Mesendoderm (in vitro differentiated cells): ENCODE measurements at regions not wholly inside any gene's neighbourhood (a gene's known extent, or its start where the extent isn't known, plus 50 kb on each side); places are given as distances from the start of the nearest gene placed in this dataset.
A peak's percentile ranks its signal among the peaks of the same experiment; 100 is the strongest.

Experiments used
- DNase-seq: peaks from one replicate; pipeline ENCODE4 v3.0.0; 2013
- H2AK5ac ChIP-seq: 2 replicates; pipeline ENCODE4 v1.6.1; 2013; ENCODE audit warnings: low read length, inconsistent platforms
- H2BK120ac ChIP-seq: 2 replicates; pipeline ENCODE4 v1.6.1; 2013; ENCODE audit warnings: low read depth, mild to moderate bottlenecking, low read length, moderate library complexity, mixed read lengths
- H2BK15ac ChIP-seq: replicated peaks from 2 replicates; pipeline ENCODE4 v1.6.1; 2013; ENCODE audit warnings: low read depth, mild to moderate bottlenecking, moderate library complexity
- H2BK5ac ChIP-seq: 2 replicates; pipeline ENCODE4 v1.6.1; 2013; ENCODE audit warnings: low read length, inconsistent platforms
- H3K18ac ChIP-seq: 2 replicates; pipeline ENCODE4 v1.6.1; 2013; ENCODE audit warnings: mild to moderate bottlenecking, low read length, mixed read lengths
- H3K23ac ChIP-seq: one replicate; pipeline ENCODE4 v1.6.1; 2013; ENCODE audit warnings: low read length
- H3K27ac ChIP-seq: 2 replicates; pipeline ENCODE4 v1.5.1; 2013; ENCODE audit warnings: low read depth, mild to moderate bottlenecking, inconsistent platforms, low read length, moderate library complexity
- H3K27me3 ChIP-seq: 2 replicates; pipeline ENCODE4 v1.6.1; 2013; ENCODE audit warnings: low read length, control low read depth, mild to moderate bottlenecking, inconsistent platforms; ENCODE audit not compliant: insufficient read depth, poor library complexity
- H3K36me3 ChIP-seq: 2 replicates; pipeline ENCODE4 v1.6.1; 2013; ENCODE audit warnings: low read length, inconsistent platforms; ENCODE audit not compliant: control insufficient read depth, insufficient read depth
- H3K4ac ChIP-seq: one replicate; pipeline ENCODE4 v1.6.1; 2013; ENCODE audit warnings: low read depth, mild to moderate bottlenecking, low read length, moderate library complexity
- H3K4me1 ChIP-seq: 2 replicates; pipeline ENCODE4 v1.6.1; 2013; ENCODE audit warnings: low read depth, low read length, inconsistent platforms; ENCODE audit not compliant: control insufficient read depth
- H3K4me2 ChIP-seq: 2 replicates; pipeline ENCODE4 v1.6.1; 2013; ENCODE audit warnings: low read length
- H3K4me3 ChIP-seq: 2 replicates; pipeline ENCODE4 v1.5.1; 2013; ENCODE audit warnings: mild to moderate bottlenecking, low read length
- H3K56ac ChIP-seq: one replicate; pipeline ENCODE4 v1.6.1; 2013; ENCODE audit warnings: low read length
- H3K79me1 ChIP-seq: 2 replicates; pipeline ENCODE4 v1.6.1; 2013; ENCODE audit warnings: low read length, inconsistent platforms
- H3K79me2 ChIP-seq: 2 replicates; pipeline ENCODE4 v1.6.1; 2013; ENCODE audit warnings: mild to moderate bottlenecking, low read length; ENCODE audit not compliant: control insufficient read depth, insufficient read depth
- H3K9ac ChIP-seq: 2 replicates; pipeline ENCODE4 v1.6.1; 2013; ENCODE audit warnings: low read length, inconsistent platforms
- H4K5ac ChIP-seq: one replicate; pipeline ENCODE4 v1.6.1; 2013; ENCODE audit warnings: low read length
- H4K8ac ChIP-seq: one replicate; pipeline ENCODE4 v1.6.1; 2013; ENCODE audit warnings: low read depth, mild to moderate bottlenecking, control low read depth, low read length, moderate library complexity
- WGBS: extraction: QIAGEN DNeasy Blood & Tissue Kit; methylation state at CpG from one replicate; pipeline ENCODE4 v1.1.7; 2013; ENCODE audit warnings: low lambda C conversion rate, missing lambda C conversion rate; ENCODE audit not compliant: insufficient coverage; ENCODE audit errors: extremely low coverage; 5-methylcytosine and 5-hydroxymethylcytosine counted together

DNA sequence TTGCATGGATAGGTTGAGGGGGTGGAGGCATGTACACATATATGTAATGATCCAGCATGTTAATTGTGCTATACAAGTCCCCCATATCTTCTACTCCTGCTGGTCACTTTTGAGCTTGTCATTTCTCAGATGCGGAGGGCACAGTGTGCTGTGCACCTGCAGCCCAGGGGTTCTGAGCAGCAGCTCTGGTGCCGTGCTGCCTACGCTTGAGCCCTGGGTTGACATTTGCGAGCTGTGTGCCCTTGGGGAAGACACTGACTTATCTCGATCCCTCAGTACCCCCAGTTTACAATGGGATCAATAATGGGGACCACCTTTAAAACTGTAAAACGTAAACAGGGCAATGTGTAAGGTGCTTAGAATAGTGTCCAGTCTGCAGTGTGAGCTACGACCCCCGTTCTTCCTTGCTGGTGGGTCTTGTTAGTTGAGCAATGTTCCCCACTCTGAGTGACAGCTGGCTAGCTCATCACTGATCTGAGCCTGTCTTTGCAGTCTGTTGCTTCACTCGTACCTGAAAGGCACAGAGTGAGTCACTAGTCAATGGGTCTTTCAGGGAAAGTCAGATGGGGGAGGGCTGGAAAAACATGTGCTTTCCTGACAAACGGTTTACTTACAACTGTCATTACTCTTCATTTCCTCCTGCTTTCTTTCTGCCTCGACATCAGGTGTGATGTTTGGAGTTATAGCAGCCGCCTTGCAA lies 91.7 kb downstream of the SLC2A10 start:
- H3K18ac ChIP-seq = no peak overlapping the region
- no peak overlapping the region for H3K4ac ChIP-seq
- H4K8ac ChIP-seq = no peak overlapping the region
- no peaks in the 10 kb centered on the region for H3K36me3 ChIP-seq
- H3K4me1 ChIP-seq = no peaks in the 10 kb centered on the region
- no peak overlapping the region for H3K4me3 ChIP-seq
- H2BK15ac ChIP-seq = no peak overlapping the region
- no peak overlapping the region for H2BK120ac ChIP-seq
- H3K27ac ChIP-seq = no peak overlapping the region
- no peaks in the 10 kb centered on the region for H3K79me2 ChIP-seq
- no peak overlapping the region for H3K56ac ChIP-seq
- H3K27me3 ChIP-seq = no peaks in the 10 kb centered on the region
- H2BK5ac ChIP-seq = no peak overlapping the region
- no peak overlapping the region for H3K9ac ChIP-seq
- H3K4me2 ChIP-seq = no peak overlapping the region
- no peak overlapping the region for H2AK5ac ChIP-seq
- no CpG with 5 or more reads among the region's 12 CpGs for WGBS
- no peaks in the 10 kb centered on the region for H3K79me1 ChIP-seq
- no peak overlapping the region for H4K5ac ChIP-seq
- H3K23ac ChIP-seq = no peak overlapping the region
- peak; percentile 25 for DNase-seq

GRCh38 chr20:46802722-46803121 lies 91.9 kb upstream of the EYA2 start:
- Histone ChIP-seq H3K27me3 (no peaks in the 10 kb centered on the region), H3K56ac (no peak overlapping the region), H3K4ac (no peak overlapping the region), H3K79me2 (no peaks in the 10 kb centered on the region), H4K8ac (no peak overlapping the region), H3K36me3 (no peaks in the 10 kb centered on the region), H3K4me3 (no peak overlapping the region), H3K18ac (no peak overlapping the region), H2BK15ac (no peak overlapping the region), H3K4me1 (no peaks in the 10 kb centered on the region), H3K4me2 (no peak overlapping the region), H3K9ac (no peak overlapping the region), H3K79me1 (no peaks in the 10 kb centered on the region), H4K5ac (no peak overlapping the region), H3K23ac (no peak overlapping the region), H2AK5ac (no peak overlapping the region), H3K27ac (no peak overlapping the region), H2BK5ac (no peak overlapping the region), H2BK120ac (no peak overlapping the region)
- no CpG with 5 or more reads among the region's 5 CpGs for WGBS
- DNase-seq = no peak

DNA sequence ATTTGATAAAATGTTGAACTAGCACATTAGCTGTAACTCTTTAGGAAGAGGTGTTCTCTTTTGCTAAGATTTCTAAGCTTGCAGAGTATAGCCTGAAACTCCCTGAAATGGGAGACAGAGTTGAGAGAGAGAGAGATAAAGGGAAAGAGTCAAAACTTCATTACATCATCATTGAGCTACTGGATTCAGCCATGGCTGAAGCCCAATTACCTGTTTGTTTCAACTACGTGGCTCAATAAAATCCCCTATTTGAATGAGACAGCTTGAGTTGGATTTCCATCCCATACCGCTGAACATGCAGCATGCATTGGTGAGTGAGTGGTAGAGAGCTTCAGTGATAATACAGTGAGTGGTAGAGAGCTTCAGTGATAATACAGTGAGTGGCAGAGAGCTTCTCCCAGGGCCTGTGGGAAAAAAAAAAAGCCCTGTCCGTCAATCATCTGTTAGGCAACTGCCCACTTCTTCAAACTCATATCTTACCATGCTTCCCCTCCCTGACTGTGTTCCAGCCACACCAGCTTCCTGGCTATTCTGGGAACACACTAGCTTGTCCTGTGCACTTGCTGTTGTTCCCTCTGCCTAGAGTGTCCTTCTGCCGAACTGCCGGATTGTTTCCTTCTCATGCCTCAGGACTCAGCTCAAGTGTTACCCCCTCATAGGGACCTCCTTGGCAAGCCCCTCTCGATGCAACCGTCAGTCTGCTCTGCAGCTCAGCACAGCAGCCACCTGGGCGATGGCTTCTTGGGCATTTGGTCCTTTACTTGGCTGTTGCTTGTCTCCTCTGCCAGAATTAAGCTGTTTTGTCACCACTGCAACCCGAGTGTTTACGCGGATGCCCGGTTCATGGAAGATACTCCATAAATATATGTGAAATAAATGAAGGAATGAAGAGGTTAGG lies 91.3 kb upstream of the EYA2 start:
- H3K9ac ChIP-seq = no peak overlapping the region
- no peak overlapping the region for H3K4me2 ChIP-seq
- H3K27ac ChIP-seq = no peak overlapping the region
- DNase-seq = no peak
- H3K79me2 ChIP-seq = no peaks in the 10 kb centered on the region
- H3K4ac ChIP-seq = no peak overlapping the region
- no peak overlapping the region for H3K4me3 ChIP-seq
- no peak overlapping the region for H4K5ac ChIP-seq
- no peaks in the 10 kb centered on the region for H3K36me3 ChIP-seq
- no peaks in the 10 kb centered on the region for H3K4me1 ChIP-seq
- H3K23ac ChIP-seq = no peak overlapping the region
- no CpG with 5 or more reads among the region's 12 CpGs for WGBS
- H2BK120ac ChIP-seq = no peak overlapping the region
- H4K8ac ChIP-seq = no peak overlapping the region
- H3K79me1 ChIP-seq = no peaks in the 10 kb centered on the region
- H2BK5ac ChIP-seq = no peak overlapping the region
- no peak overlapping the region for H2AK5ac ChIP-seq
- H2BK15ac ChIP-seq = no peak overlapping the region
- no peaks in the 10 kb centered on the region for H3K27me3 ChIP-seq
- H3K18ac ChIP-seq = no peak overlapping the region
- H3K56ac ChIP-seq = no peak overlapping the region

DNA sequence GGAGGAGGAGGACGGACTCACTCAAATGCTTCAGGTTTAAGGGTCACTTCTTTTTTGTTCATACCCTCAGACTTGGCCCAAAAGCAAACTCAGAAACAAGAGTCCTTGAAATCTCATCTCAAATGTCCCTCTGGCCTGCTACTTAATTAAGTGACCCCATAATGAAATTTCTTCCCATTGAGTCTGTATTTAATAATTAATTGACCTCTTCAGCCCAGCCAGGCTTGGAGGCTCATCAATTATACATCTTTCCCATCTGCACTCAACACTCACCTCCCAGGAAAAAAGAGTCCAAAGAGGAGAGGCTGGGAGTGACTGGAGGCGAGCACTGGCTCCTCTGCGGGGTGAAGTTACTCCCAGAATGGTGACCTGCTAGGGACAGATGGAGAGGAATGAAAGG lies 90.5 kb upstream of the EYA2 start:
- H4K8ac ChIP-seq = no peak overlapping the region
- H3K4ac ChIP-seq = no peak overlapping the region
- H4K5ac ChIP-seq = no peak overlapping the region
- no peak overlapping the region for H2AK5ac ChIP-seq
- no peaks in the 10 kb centered on the region for H3K79me2 ChIP-seq
- no peaks in the 10 kb centered on the region for H3K79me1 ChIP-seq
- no CpG with 5 or more reads among the region's 3 CpGs for WGBS
- H3K56ac ChIP-seq = no peak overlapping the region
- no peak for DNase-seq
- H3K18ac ChIP-seq = no peak overlapping the region
- no peaks in the 10 kb centered on the region for H3K36me3 ChIP-seq
- no peak overlapping the region for H3K9ac ChIP-seq
- no peak overlapping the region for H3K27ac ChIP-seq
- no peaks in the 10 kb centered on the region for H3K27me3 ChIP-seq
- no peaks in the 10 kb centered on the region for H3K4me1 ChIP-seq
- H2BK120ac ChIP-seq = no peak overlapping the region
- no peak overlapping the region for H3K4me2 ChIP-seq
- no peak overlapping the region for H3K4me3 ChIP-seq
- H3K23ac ChIP-seq = no peak overlapping the region
- H2BK5ac ChIP-seq = no peak overlapping the region
- H2BK15ac ChIP-seq = no peak overlapping the region

GRCh38 chr20:46805836-46806235 lies 88.8 kb upstream of the EYA2 start:
- no peak overlapping the region for H2AK5ac ChIP-seq
- H2BK5ac ChIP-seq = no peak overlapping the region
- H4K8ac ChIP-seq = no peak overlapping the region
- no peak overlapping the region for H2BK15ac ChIP-seq
- no peaks in the 10 kb centered on the region for H3K27me3 ChIP-seq
- no peak overlapping the region for H3K4ac ChIP-seq
- H2BK120ac ChIP-seq = no peak overlapping the region
- H3K4me1 ChIP-seq = no peaks in the 10 kb centered on the region
- no peak for DNase-seq
- H3K4me2 ChIP-seq = no peak overlapping the region
- H4K5ac ChIP-seq = no peak overlapping the region
- H3K27ac ChIP-seq = no peak overlapping the region
- H3K79me1 ChIP-seq = no peaks in the 10 kb centered on the region
- no peak overlapping the region for H3K4me3 ChIP-seq
- H3K9ac ChIP-seq = no peak overlapping the region
- H3K23ac ChIP-seq = no peak overlapping the region
- no peaks in the 10 kb centered on the region for H3K36me3 ChIP-seq
- no peaks in the 10 kb centered on the region for H3K79me2 ChIP-seq
- WGBS = no CpG with 5 or more reads among the region's 9 CpGs
- no peak overlapping the region for H3K56ac ChIP-seq
- no peak overlapping the region for H3K18ac ChIP-seq
